WTC11 (cell line): ENCODE measurements at regions not wholly inside any gene's neighbourhood (a gene's known extent, or its start where the extent isn't known, plus 50 kb on each side); places are given as distances from the start of the nearest gene placed in this dataset.

Source experiments
- CBFB ChIP-seq: sonication (generic); formaldehyde crosslinking; IDR thresholded peaks from 2 replicates; pipeline ENCODE4 v1.8.1; 2022; ENCODE audit warnings: mild to moderate bottlenecking, low read depth, missing genetic modification reagents
- CREB1 ChIP-seq: sonication (generic); formaldehyde crosslinking; IDR thresholded peaks from 2 replicates; pipeline ENCODE4 v1.8.0; 2023; ENCODE audit warnings: mild to moderate bottlenecking, missing genetic modification reagents
- CREM ChIP-seq: sonication (generic); formaldehyde crosslinking; IDR thresholded peaks from 2 replicates; pipeline ENCODE4 v1.8.1; 2022; ENCODE audit warnings: mild to moderate bottlenecking, missing genetic modification reagents, moderate library complexity
- FOXP1 ChIP-seq: sonication (generic); formaldehyde crosslinking; IDR thresholded peaks from 2 replicates; pipeline ENCODE4 v1.8.0; 2022; ENCODE audit warnings: missing genetic modification reagents, mild to moderate bottlenecking, moderate library complexity, borderline replicate concordance
- MYBL2 ChIP-seq: sonication (generic); formaldehyde crosslinking; IDR thresholded peaks from 2 replicates; pipeline ENCODE4 v1.8.1; 2023; ENCODE audit warnings: mild to moderate bottlenecking, moderate library complexity, missing genetic modification reagents
- SP1 ChIP-seq: sonication (generic); formaldehyde crosslinking; conservative IDR thresholded peaks from 2 replicates; pipeline ENCODE4 v1.8.1; 2022; ENCODE audit warnings: missing genetic modification reagents
- ZNF416 ChIP-seq: fragments of 250-450 bp; sonication (Bioruptor Pico); IDR thresholded peaks from 2 replicates; pipeline ENCODE4 v1.9.0; 2021; ENCODE audit warnings: mild to moderate bottlenecking, inconsistent platforms
- TF ChIP-seq, protein P1 (sequence below): fragments of 200-600 bp; IDR thresholded peaks from 2 replicates; pipeline ENCODE4 v1.8.0; 2022; ENCODE audit warnings: antibody characterized with exemption
- TF ChIP-seq, protein P2 (sequence below): sonication (generic); formaldehyde crosslinking; IDR thresholded peaks from 2 replicates; pipeline ENCODE4 v1.8.0; 2022; ENCODE audit warnings: mild to moderate bottlenecking, missing genetic modification reagents
- TF ChIP-seq, protein P3 (sequence below): sonication (generic); formaldehyde crosslinking; IDR thresholded peaks from 2 replicates; pipeline ENCODE4 v1.8.0; 2022; ENCODE audit warnings: mild to moderate bottlenecking, missing genetic modification reagents
- TF ChIP-seq, protein P4 (sequence below): fragments of 250-450 bp; sonication (Bioruptor Pico); IDR thresholded peaks from 2 replicates; pipeline ENCODE4 v1.9.0; 2021; ENCODE audit warnings: mild to moderate bottlenecking

DNA sequence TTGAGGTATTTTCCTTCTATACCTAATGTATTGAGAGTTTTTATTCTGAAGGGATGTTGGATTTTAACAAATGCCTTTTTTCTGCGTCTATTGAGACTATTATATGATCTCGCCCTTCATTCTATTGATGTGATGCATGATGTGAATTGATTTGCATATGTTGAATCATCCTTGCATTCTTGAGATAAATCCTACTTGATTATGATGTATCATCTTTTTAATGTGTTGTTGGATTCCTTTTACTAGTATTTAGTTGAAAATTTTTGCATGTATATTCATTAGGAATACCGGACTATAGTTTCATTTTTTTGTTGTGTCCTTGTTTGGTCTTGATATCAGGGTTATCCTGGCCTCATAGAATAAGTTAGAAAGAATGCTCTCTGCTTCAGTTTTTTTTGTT, 169.7 kb downstream of the NPR3 start:
- TF ChIP-seq MYBL2 (CRISPR knock-in tag) (no peak), FOXP1 (CRISPR knock-in tag) (no peak), ZNF416 (CRISPR knock-in tag) (no peak), CREM (CRISPR knock-in tag) (no peak), SP1 (CRISPR knock-in tag) (no peak), CREB1 (CRISPR knock-in tag) (no peak), CBFB (no peak)
- TF ChIP-seq, protein P1, sequence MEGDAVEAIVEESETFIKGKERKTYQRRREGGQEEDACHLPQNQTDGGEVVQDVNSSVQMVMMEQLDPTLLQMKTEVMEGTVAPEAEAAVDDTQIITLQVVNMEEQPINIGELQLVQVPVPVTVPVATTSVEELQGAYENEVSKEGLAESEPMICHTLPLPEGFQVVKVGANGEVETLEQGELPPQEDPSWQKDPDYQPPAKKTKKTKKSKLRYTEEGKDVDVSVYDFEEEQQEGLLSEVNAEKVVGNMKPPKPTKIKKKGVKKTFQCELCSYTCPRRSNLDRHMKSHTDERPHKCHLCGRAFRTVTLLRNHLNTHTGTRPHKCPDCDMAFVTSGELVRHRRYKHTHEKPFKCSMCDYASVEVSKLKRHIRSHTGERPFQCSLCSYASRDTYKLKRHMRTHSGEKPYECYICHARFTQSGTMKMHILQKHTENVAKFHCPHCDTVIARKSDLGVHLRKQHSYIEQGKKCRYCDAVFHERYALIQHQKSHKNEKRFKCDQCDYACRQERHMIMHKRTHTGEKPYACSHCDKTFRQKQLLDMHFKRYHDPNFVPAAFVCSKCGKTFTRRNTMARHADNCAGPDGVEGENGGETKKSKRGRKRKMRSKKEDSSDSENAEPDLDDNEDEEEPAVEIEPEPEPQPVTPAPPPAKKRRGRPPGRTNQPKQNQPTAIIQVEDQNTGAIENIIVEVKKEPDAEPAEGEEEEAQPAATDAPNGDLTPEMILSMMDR, result no peak
- TF ChIP-seq, protein P2, sequence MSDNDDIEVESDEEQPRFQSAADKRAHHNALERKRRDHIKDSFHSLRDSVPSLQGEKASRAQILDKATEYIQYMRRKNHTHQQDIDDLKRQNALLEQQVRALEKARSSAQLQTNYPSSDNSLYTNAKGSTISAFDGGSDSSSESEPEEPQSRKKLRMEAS, result no peak
- TF ChIP-seq, protein P3, sequence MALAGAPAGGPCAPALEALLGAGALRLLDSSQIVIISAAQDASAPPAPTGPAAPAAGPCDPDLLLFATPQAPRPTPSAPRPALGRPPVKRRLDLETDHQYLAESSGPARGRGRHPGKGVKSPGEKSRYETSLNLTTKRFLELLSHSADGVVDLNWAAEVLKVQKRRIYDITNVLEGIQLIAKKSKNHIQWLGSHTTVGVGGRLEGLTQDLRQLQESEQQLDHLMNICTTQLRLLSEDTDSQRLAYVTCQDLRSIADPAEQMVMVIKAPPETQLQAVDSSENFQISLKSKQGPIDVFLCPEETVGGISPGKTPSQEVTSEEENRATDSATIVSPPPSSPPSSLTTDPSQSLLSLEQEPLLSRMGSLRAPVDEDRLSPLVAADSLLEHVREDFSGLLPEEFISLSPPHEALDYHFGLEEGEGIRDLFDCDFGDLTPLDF, result no peak
- TF ChIP-seq, protein P4, sequence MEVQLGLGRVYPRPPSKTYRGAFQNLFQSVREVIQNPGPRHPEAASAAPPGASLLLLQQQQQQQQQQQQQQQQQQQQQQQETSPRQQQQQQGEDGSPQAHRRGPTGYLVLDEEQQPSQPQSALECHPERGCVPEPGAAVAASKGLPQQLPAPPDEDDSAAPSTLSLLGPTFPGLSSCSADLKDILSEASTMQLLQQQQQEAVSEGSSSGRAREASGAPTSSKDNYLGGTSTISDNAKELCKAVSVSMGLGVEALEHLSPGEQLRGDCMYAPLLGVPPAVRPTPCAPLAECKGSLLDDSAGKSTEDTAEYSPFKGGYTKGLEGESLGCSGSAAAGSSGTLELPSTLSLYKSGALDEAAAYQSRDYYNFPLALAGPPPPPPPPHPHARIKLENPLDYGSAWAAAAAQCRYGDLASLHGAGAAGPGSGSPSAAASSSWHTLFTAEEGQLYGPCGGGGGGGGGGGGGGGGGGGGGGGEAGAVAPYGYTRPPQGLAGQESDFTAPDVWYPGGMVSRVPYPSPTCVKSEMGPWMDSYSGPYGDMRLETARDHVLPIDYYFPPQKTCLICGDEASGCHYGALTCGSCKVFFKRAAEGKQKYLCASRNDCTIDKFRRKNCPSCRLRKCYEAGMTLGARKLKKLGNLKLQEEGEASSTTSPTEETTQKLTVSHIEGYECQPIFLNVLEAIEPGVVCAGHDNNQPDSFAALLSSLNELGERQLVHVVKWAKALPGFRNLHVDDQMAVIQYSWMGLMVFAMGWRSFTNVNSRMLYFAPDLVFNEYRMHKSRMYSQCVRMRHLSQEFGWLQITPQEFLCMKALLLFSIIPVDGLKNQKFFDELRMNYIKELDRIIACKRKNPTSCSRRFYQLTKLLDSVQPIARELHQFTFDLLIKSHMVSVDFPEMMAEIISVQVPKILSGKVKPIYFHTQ (CRISPR knock-in tag), result no peak
